ENCODE measurements at regions not wholly inside any gene's neighbourhood (a gene's known extent, or its start where the extent isn't known, plus 50 kb on each side); places are given as distances from the start of the nearest gene placed in this dataset.

- TF ChIP-seq SIN3A (IDR thresholded peaks at IDR 0.05; ENCODE audit: borderline replicate concordance, insufficient read depth, low read length), result no peak
- no peak for TF ChIP-seq TAF1 (IDR thresholded peaks at IDR 0.05; ENCODE audit: borderline replicate concordance, insufficient read depth, low read length)
Measured at GRCh38 chr4:116070283-116070682, 956.9 kb upstream of the NDST4 start.

Measured in PFSK-1 (cell line).